Ureter (tissue), 1 donor: ENCODE measurements at regions not wholly inside any gene's neighbourhood (a gene's known extent, or its start where the extent isn't known, plus 50 kb on each side); places are given as distances from the start of the nearest gene placed in this dataset.
"Not testable (repeated sequence)": the region's sequence is repeated elsewhere in the genome, so short reads cannot be mapped to it uniquely, and the experiment has no call there.

ENCODE experiments used
- DNase-seq: peaks from one replicate; pipeline ENCODE4 v3.0.0-alpha.2; 2020; ENCODE audit warnings: low spot score
- donor health status: DM: yes; HTN: yes; CAD: no.

GRCh38 chr4:31189938-31190337 is 469.8 kb downstream of the PCDH7 start:
- no peak for DNase-seq

GRCh38 chr4:31190671-31191070 is 470.5 kb downstream of the PCDH7 start:
- no peak for DNase-seq

- DNase-seq, result no peak
Measured at GRCh38 chr4:31192341-31192740, 472.2 kb downstream of the PCDH7 start.

- DNase-seq, result no peak
Measured at GRCh38 chr4:31193521-31193920, 473.4 kb downstream of the PCDH7 start.

GRCh38 chr4:31194823-31195222 is 474.7 kb downstream of the PCDH7 start:
- DNase-seq, result no peak

- no peak for DNase-seq
Measured at GRCh38 chr4:31199644-31200043, 479.5 kb downstream of the PCDH7 start.

- DNase-seq, result not testable (repeated sequence)
Measured at GRCh38 chr4:31202054-31202453, 481.9 kb downstream of the PCDH7 start.

- no peak for DNase-seq
Measured at GRCh38 chr4:31204874-31205273, 484.7 kb downstream of the PCDH7 start.

- no peak for DNase-seq
Measured at GRCh38 chr4:31220921-31221320, 500.8 kb downstream of the PCDH7 start.

GRCh38 chr4:31228068-31228467 is 507.9 kb downstream of the PCDH7 start:
- DNase-seq, result no peak

- no peak for DNase-seq
Measured at GRCh38 chr4:31230594-31230993, 510.4 kb downstream of the PCDH7 start.

- DNase-seq, result no peak
Measured at GRCh38 chr4:31234494-31234893, 514.3 kb downstream of the PCDH7 start.

- no peak for DNase-seq
Measured at GRCh38 chr4:31234901-31235300, 514.7 kb downstream of the PCDH7 start.

GRCh38 chr4:31236020-31236638 is 516.0 kb downstream of the PCDH7 start:
- DNase-seq, result no peak

GRCh38 chr4:31236639-31237173 is 516.5 kb downstream of the PCDH7 start:
- no peak for DNase-seq

GRCh38 chr4:31237233-31237632 is 517.1 kb downstream of the PCDH7 start:
- no peak for DNase-seq

GRCh38 chr4:31239886-31240285 is 519.7 kb downstream of the PCDH7 start:
- no peak for DNase-seq

GRCh38 chr4:31241504-31242106 is 521.4 kb downstream of the PCDH7 start:
- DNase-seq, result no peak

- DNase-seq, result no peak
Measured at GRCh38 chr4:31246856-31247255, 526.7 kb downstream of the PCDH7 start.

GRCh38 chr4:31259119-31259518 is 539.0 kb downstream of the PCDH7 start:
- DNase-seq, result no peak

- no peak for DNase-seq
Measured at GRCh38 chr4:31261632-31262031, 541.5 kb downstream of the PCDH7 start.

- not testable (repeated sequence) for DNase-seq
Measured at GRCh38 chr4:31266094-31266493, 545.9 kb downstream of the PCDH7 start.

- DNase-seq, result no peak
Measured at GRCh38 chr4:31272331-31273061, 552.3 kb downstream of the PCDH7 start.
